ENCODE measurements at regions not wholly inside any gene's neighbourhood (a gene's known extent, or its start where the extent isn't known, plus 50 kb on each side); places are given as distances from the start of the nearest gene placed in this dataset.

GRCh38 chr3:15974647-15975046 lies 176.9 kb upstream of the ANKRD28 start:
- TF ChIP-seq CTCF (IDR thresholded peaks at IDR 0.05; ENCODE audit: insufficient read depth, low read depth, low read length): 0 out of 2 replicates have a peak, but pooled peaks have one; percentile 15
- CTCF ChIA-PET: interaction anchor here (1.0 to 1.2 kb wide), 2 partner anchors 8 to 32 kb away, joined by 3 read pairs; no protein-coding TSS in a partner anchor
- no peak for DNase-seq (ENCODE audit: low read depth)
- no peaks in the 10 kb centered on the region for H3K36me3 ChIP-seq (ENCODE audit: control insufficient read depth, insufficient read depth, low read length)
- no peak overlapping the region for H3K4me3 ChIP-seq (ENCODE audit: low read depth, low read length)
- no peaks in the 10 kb centered on the region for H3K27me3 ChIP-seq (ENCODE audit: control insufficient read depth, insufficient read depth, low read length)
- POLR2A ChIA-PET: no interaction called here

- POLR2A ChIA-PET: no interaction called here
- DNase-seq (ENCODE audit: low read depth): no peak
- Histone ChIP-seq H3K27me3 (ENCODE audit: control insufficient read depth, insufficient read depth, low read length) (no peaks in the 10 kb centered on the region), H3K4me3 (ENCODE audit: low read depth, low read length) (no peak overlapping the region), H3K36me3 (ENCODE audit: control insufficient read depth, insufficient read depth, low read length) (no peaks in the 10 kb centered on the region)
- TF ChIP-seq CTCF (IDR thresholded peaks at IDR 0.05; ENCODE audit: insufficient read depth, low read depth, low read length): no peak
- CTCF ChIA-PET: interaction anchor here (1.0 kb wide), 1 partner anchor 9 kb away, joined by 3 read pairs; no protein-coding TSS in a partner anchor
These were observed 178.7 kb upstream of the ANKRD28 start for GRCh38 chr3:15976524-15976923.

- Histone ChIP-seq H3K27me3 (ENCODE audit: control insufficient read depth, insufficient read depth, low read length) (no peaks in the 10 kb centered on the region), H3K36me3 (ENCODE audit: control insufficient read depth, insufficient read depth, low read length) (no peaks in the 10 kb centered on the region), H3K4me3 (ENCODE audit: low read depth, low read length) (no peak overlapping the region)
- DNase-seq (ENCODE audit: low read depth): no peak
- TF ChIP-seq CTCF (IDR thresholded peaks at IDR 0.05; ENCODE audit: insufficient read depth, low read depth, low read length): no peak
- ChIA-PET POLR2A (no interaction called here), CTCF (interaction anchor here (0.8 to 1.1 kb wide), 4 partner anchors 9 to 51 kb away, joined by 3 to 4 read pairs (median 4); no protein-coding TSS in a partner anchor)
These were observed 179.3 kb upstream of the ANKRD28 start for GRCh38 chr3:15977090-15977489.

GRCh38 chr3:15977598-15978232 lies 179.9 kb upstream of the ANKRD28 start:
- ChIA-PET CTCF (interaction anchor here (0.7 to 1.1 kb wide), 5 partner anchors 9 to 282 kb away, joined by 3 to 4 read pairs (median 4); no protein-coding TSS in a partner anchor), POLR2A (no interaction called here)
- Histone ChIP-seq H3K27me3 (ENCODE audit: control insufficient read depth, insufficient read depth, low read length) (no peaks in the 10 kb centered on the region), H3K36me3 (ENCODE audit: control insufficient read depth, insufficient read depth, low read length) (no peaks in the 10 kb centered on the region), H3K4me3 (ENCODE audit: low read depth, low read length) (no peak overlapping the region)
- no peak for TF ChIP-seq CTCF (IDR thresholded peaks at IDR 0.05; ENCODE audit: insufficient read depth, low read depth, low read length)
- no peak for DNase-seq (ENCODE audit: low read depth)

GRCh38 chr3:15978801-15979200 lies 181.0 kb upstream of the ANKRD28 start:
- Histone ChIP-seq H3K4me3 (ENCODE audit: low read depth, low read length) (no peak overlapping the region), H3K27me3 (ENCODE audit: control insufficient read depth, insufficient read depth, low read length) (no peaks in the 10 kb centered on the region), H3K36me3 (ENCODE audit: control insufficient read depth, insufficient read depth, low read length) (no peaks in the 10 kb centered on the region)
- no peak for TF ChIP-seq CTCF (IDR thresholded peaks at IDR 0.05; ENCODE audit: insufficient read depth, low read depth, low read length)
- no peak for DNase-seq (ENCODE audit: low read depth)
- ChIA-PET POLR2A (no interaction called here), CTCF (interaction anchor here (1.1 kb wide), 1 partner anchor 12 kb away, joined by 3 read pairs; no protein-coding TSS in a partner anchor)
